Endothelial cell of hepatic sinusoid (primary cell): ENCODE measurements at regions not wholly inside any gene's neighbourhood (a gene's known extent, or its start where the extent isn't known, plus 50 kb on each side); places are given as distances from the start of the nearest gene placed in this dataset.

Experiments
- in situ Hi-C: cut with HindIII; loops from 2 replicates; pipeline ENCODE4 v1.10.0; 2017; ENCODE audit warnings: low sequenced_read_pairs

GRCh38 chr12:59010941-59011340 lies 90.6 kb upstream of the LRIG3 start:
- in situ Hi-C loops, result no loop called here

GRCh38 chr12:59010118-59010517 lies 89.8 kb upstream of the LRIG3 start:
- in situ Hi-C loops, result no loop called here

- in situ Hi-C loops, result no loop called here
Measured at GRCh38 chr12:59007620-59008019, 87.3 kb upstream of the LRIG3 start.

- in situ Hi-C loops, result no loop called here
Measured at GRCh38 chr12:59005193-59005955, 85.1 kb upstream of the LRIG3 start.

- in situ Hi-C loops, result no loop called here
Measured at GRCh38 chr12:59004456-59004855, 84.2 kb upstream of the LRIG3 start.

- in situ Hi-C loops, result no loop called here
Measured at GRCh38 chr12:58995666-58996363, 75.5 kb upstream of the LRIG3 start.

- in situ Hi-C loops, result no loop called here
Measured at GRCh38 chr12:58988643-58989344, 68.5 kb upstream of the LRIG3 start.

- in situ Hi-C loops, result no loop called here
Measured at GRCh38 chr12:58981961-58982360, 61.7 kb upstream of the LRIG3 start.

- in situ Hi-C loops, result no loop called here
Measured at GRCh38 chr12:58980768-58981167, 60.5 kb upstream of the LRIG3 start.

- in situ Hi-C loops, result no loop called here
Measured at GRCh38 chr12:58978717-58979116, 58.4 kb upstream of the LRIG3 start.

GRCh38 chr12:58977476-58977875 lies 57.2 kb upstream of the LRIG3 start:
- in situ Hi-C loops, result no loop called here

- in situ Hi-C loops, result no loop called here
Measured at GRCh38 chr12:58976146-58976545, 55.8 kb upstream of the LRIG3 start.
